Stomach (tissue), 4 donors: ENCODE measurements at regions not wholly inside any gene's neighbourhood (a gene's known extent, or its start where the extent isn't known, plus 50 kb on each side); places are given as distances from the start of the nearest gene placed in this dataset.

Source experiments
- CTCF ChIP-seq, 7 experiments: fragments of 450-650 bp in 4 of 7; fragments of 200-600 bp in 3 of 7; sonication (generic) in 3 of 7; IDR thresholded peaks; one replicate each; pipeline ENCODE4 v1.5.1; 2016 to 2019; ENCODE audit warnings: antibody characterized with exemption in 7 of 7, control low read depth in 2 of 7, mild to moderate bottlenecking in 1 of 7
- EP300 ChIP-seq: sonication (generic); formaldehyde crosslinking; IDR thresholded peaks from one replicate; pipeline ENCODE4 v1.6.1; 2017; ENCODE audit warnings: antibody characterized with exemption
- POLR2AphosphoS5 ChIP-seq, 3 donors: sonication (generic); formaldehyde crosslinking; IDR thresholded peaks; one replicate each; pipeline ENCODE4 v1.6.1; 2016; ENCODE audit warnings: antibody characterized with exemption in 3 of 3

- no peak for TF ChIP-seq EP300
- no peak for TF ChIP-seq CTCF (IDR thresholded peaks at IDR 0.05)
- no peak for TF ChIP-seq POLR2AphosphoS5 (IDR thresholded peaks at IDR 0.05)
Measured at GRCh38 chr16:47958726-47959125, 197.1 kb downstream of the ABCC12 start.
